HEK293 (cell line): ENCODE measurements at regions not wholly inside any gene's neighbourhood (a gene's known extent, or its start where the extent isn't known, plus 50 kb on each side); places are given as distances from the start of the nearest gene placed in this dataset.

Experiments used
- CTCF ChIA-PET: fragments of 350-600 bp; formaldehyde crosslinking; extraction: SDS; loops from one replicate; lab custom pipeline; 2021; ENCODE audit warnings: antibody characterized with exemption; lab: Yijun Ruan, JAX
- POLR2A ChIA-PET: fragments of 300-600 bp; formaldehyde crosslinking; extraction: SDS; loops from one replicate; lab custom pipeline; 2020; ENCODE audit warnings: antibody characterized with exemption, inconsistent platforms; lab: Yijun Ruan, JAX
- H3K27ac ChIP-seq: fragments of 200-500 bp; sonication (Bioruptor generic); 2 replicates; pipeline ENCODE4 v1.5.1; 2014; ENCODE audit warnings: low read depth, low read length, control low read depth, inconsistent platforms; ENCODE audit errors: extremely low read depth
- H3K36me3 ChIP-seq, 2 experiments: fragments of 200-500 bp in 1 of 2; sonication (Bioruptor generic) in 1 of 2; 1 replicate in 1 of 2; 2 replicates in 1 of 2; pipeline ENCODE4 v1.5.1; 2014 to 2017; ENCODE audit warnings: inconsistent platforms in 2 of 2, low read length in 2 of 2; ENCODE audit not compliant: control insufficient read depth in 2 of 2, insufficient read depth in 1 of 2
- H3K4me1 ChIP-seq: fragments of 200-500 bp; sonication (Bioruptor generic); 2 replicates; pipeline ENCODE4 v1.5.1; 2014; ENCODE audit warnings: mild to moderate bottlenecking, low read length, inconsistent platforms; ENCODE audit not compliant: control insufficient read depth, insufficient read depth
- H3K4me3 ChIP-seq: 2 replicates; pipeline ENCODE4 v1.5.1; 2011; ENCODE audit warnings: low read depth, mild to moderate bottlenecking, control low read depth, low read length, moderate library complexity
- H3K9me3 ChIP-seq: fragments of 200-500 bp; sonication (Bioruptor generic); 2 replicates; pipeline ENCODE4 v1.5.1; 2014; ENCODE audit warnings: low read depth, low read length, inconsistent platforms; ENCODE audit not compliant: control insufficient read depth, insufficient read depth
- ATF2 ChIP-seq: fragments of 450-650 bp; formaldehyde crosslinking; IDR thresholded peaks from 2 replicates; pipeline ENCODE4 v1.5.1; 2016; ENCODE audit warnings: missing biosample characterization, missing genetic modification characterization, low read depth
- IKZF3 ChIP-seq: fragments of 450-650 bp; IDR thresholded peaks from 2 replicates; pipeline ENCODE4 v1.5.0; 2018; ENCODE audit warnings: missing biosample characterization, mild to moderate bottlenecking, missing genetic modification characterization, moderate library complexity
- MEIS1 ChIP-seq: sonication (generic); formaldehyde crosslinking; IDR thresholded peaks from 2 replicates; pipeline ENCODE4 v1.8.1; 2022; ENCODE audit warnings: missing genetic modification reagents, mild to moderate bottlenecking, borderline replicate concordance
- SP3 ChIP-seq: fragments of 450-650 bp; formaldehyde crosslinking; IDR thresholded peaks from 2 replicates; pipeline ENCODE4 v1.5.1; 2016; ENCODE audit warnings: missing biosample characterization, missing genetic modification characterization
- SP7 ChIP-seq: fragments of 450-650 bp; formaldehyde crosslinking; IDR thresholded peaks from 2 replicates; pipeline ENCODE4 v1.5.1; 2016; ENCODE audit warnings: missing biosample characterization, missing genetic modification characterization
- WT1 ChIP-seq: fragments of 450-650 bp; formaldehyde crosslinking; IDR thresholded peaks from 2 replicates; pipeline ENCODE4 v1.5.1; 2016; ENCODE audit warnings: missing biosample characterization, missing genetic modification characterization
- ZBTB1 ChIP-seq: fragments of 450-650 bp; formaldehyde crosslinking; IDR thresholded peaks from 2 replicates; pipeline ENCODE4 v1.5.1; 2016; ENCODE audit warnings: missing biosample characterization, missing genetic modification characterization
- ZBTB11 ChIP-seq: fragments of 450-650 bp; formaldehyde crosslinking; conservative IDR thresholded peaks from 2 replicates; pipeline ENCODE4 v1.5.1; 2016; ENCODE audit warnings: low read depth, missing biosample characterization, missing genetic modification characterization
- ZFP41 ChIP-seq: fragments of 450-650 bp; formaldehyde crosslinking; IDR thresholded peaks from 2 replicates; pipeline ENCODE4 v1.5.1; 2016; ENCODE audit warnings: missing biosample characterization, missing genetic modification characterization, borderline replicate concordance
- ZNF10 ChIP-seq: fragments of 450-650 bp; formaldehyde crosslinking; IDR thresholded peaks from 2 replicates; pipeline ENCODE4 v1.5.1; 2017; ENCODE audit warnings: missing biosample characterization, missing genetic modification characterization
- ZNF16 ChIP-seq: fragments of 450-650 bp; formaldehyde crosslinking; IDR thresholded peaks from 2 replicates; pipeline ENCODE4 v1.5.1; 2016; ENCODE audit warnings: low read depth, missing biosample characterization, missing genetic modification characterization
- ZNF266 ChIP-seq: fragments of 450-650 bp; formaldehyde crosslinking; IDR thresholded peaks from 2 replicates; pipeline ENCODE4 v1.5.1; 2016; ENCODE audit warnings: missing biosample characterization, missing genetic modification characterization, low read depth
- ZNF48 ChIP-seq: fragments of 450-650 bp; formaldehyde crosslinking; IDR thresholded peaks from 2 replicates; pipeline ENCODE4 v1.5.1; 2016; ENCODE audit warnings: missing biosample characterization, missing genetic modification characterization
- ZNF596 ChIP-seq: fragments of 450-650 bp; IDR thresholded peaks from 2 replicates; pipeline ENCODE4 v1.5.0; 2018; ENCODE audit warnings: missing biosample characterization, mild to moderate bottlenecking, missing genetic modification characterization, moderate library complexity
- ZNF623 ChIP-seq: fragments of 450-650 bp; formaldehyde crosslinking; IDR thresholded peaks from 2 replicates; pipeline ENCODE4 v1.5.1; 2016; ENCODE audit warnings: missing biosample characterization, missing genetic modification characterization
- ZNF624 ChIP-seq: fragments of 450-650 bp; formaldehyde crosslinking; IDR thresholded peaks from 2 replicates; pipeline ENCODE4 v1.5.1; 2017; ENCODE audit warnings: missing biosample characterization, missing genetic modification characterization
- ZNF664 ChIP-seq: fragments of 450-650 bp; formaldehyde crosslinking; IDR thresholded peaks from 2 replicates; pipeline ENCODE4 v1.5.1; 2016; ENCODE audit warnings: missing biosample characterization, missing genetic modification characterization
- ZNF704 ChIP-seq: fragments of 450-650 bp; formaldehyde crosslinking; IDR thresholded peaks from 2 replicates; pipeline ENCODE4 v1.5.1; 2016; ENCODE audit warnings: missing biosample characterization, missing genetic modification characterization
- TF ChIP-seq, protein P1 (sequence below): fragments of 450-650 bp; formaldehyde crosslinking; IDR thresholded peaks from 2 replicates; pipeline ENCODE4 v1.5.1; 2017; ENCODE audit warnings: missing biosample characterization, missing genetic modification characterization

GRCh38 chr5:23027331-23027730, 174.2 kb upstream of the CDH12 start (continued):
- TF ChIP-seq SP7: no peak
- TF ChIP-seq MEIS1 (CRISPR knock-in tag): no peak
- TF ChIP-seq ZNF704 (tag by site-specific recombination): no peak

- H3K9me3 ChIP-seq: no peaks in the 10 kb centered on the region
- H3K4me3 ChIP-seq: no peak overlapping the region
- CTCF ChIA-PET: no interaction called here
- H3K36me3 ChIP-seq: no peaks in the 10 kb centered on the region
- no peaks in the 10 kb centered on the region for H3K4me1 ChIP-seq
- POLR2A ChIA-PET: no interaction called here
- no peak overlapping the region for H3K27ac ChIP-seq
- TF ChIP-seq ZNF10 (no peak), ZNF596 (tag by site-specific recombination) (no peak), ZNF664 (tag by site-specific recombination) (no peak), ZBTB11 (tag by site-specific recombination) (no peak), ZNF48 (no peak), ZNF624 (no peak), ZFP41 (tag by site-specific recombination) (no peak), IKZF3 (tag by site-specific recombination) (no peak), ZNF266 (tag by site-specific recombination) (no peak)
- TF ChIP-seq, protein P1, sequence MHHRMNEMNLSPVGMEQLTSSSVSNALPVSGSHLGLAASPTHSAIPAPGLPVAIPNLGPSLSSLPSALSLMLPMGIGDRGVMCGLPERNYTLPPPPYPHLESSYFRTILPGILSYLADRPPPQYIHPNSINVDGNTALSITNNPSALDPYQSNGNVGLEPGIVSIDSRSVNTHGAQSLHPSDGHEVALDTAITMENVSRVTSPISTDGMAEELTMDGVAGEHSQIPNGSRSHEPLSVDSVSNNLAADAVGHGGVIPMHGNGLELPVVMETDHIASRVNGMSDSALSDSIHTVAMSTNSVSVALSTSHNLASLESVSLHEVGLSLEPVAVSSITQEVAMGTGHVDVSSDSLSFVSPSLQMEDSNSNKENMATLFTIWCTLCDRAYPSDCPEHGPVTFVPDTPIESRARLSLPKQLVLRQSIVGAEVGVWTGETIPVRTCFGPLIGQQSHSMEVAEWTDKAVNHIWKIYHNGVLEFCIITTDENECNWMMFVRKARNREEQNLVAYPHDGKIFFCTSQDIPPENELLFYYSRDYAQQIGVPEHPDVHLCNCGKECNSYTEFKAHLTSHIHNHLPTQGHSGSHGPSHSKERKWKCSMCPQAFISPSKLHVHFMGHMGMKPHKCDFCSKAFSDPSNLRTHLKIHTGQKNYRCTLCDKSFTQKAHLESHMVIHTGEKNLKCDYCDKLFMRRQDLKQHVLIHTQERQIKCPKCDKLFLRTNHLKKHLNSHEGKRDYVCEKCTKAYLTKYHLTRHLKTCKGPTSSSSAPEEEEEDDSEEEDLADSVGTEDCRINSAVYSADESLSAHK: no peak
These were observed 173.4 kb upstream of the CDH12 start for GRCh38 chr5:23026252-23027170.

- H3K36me3 ChIP-seq: no peaks in the 10 kb centered on the region
- ChIA-PET CTCF (no interaction called here), POLR2A (no interaction called here)
- no peaks in the 10 kb centered on the region for H3K4me1 ChIP-seq
- TF ChIP-seq ATF2 (tag by site-specific recombination) (0 out of 2 replicates have a peak, but pooled peaks have one; percentile 39), ZNF16 (tag by site-specific recombination) (no peak), SP3 (tag by site-specific recombination) (no peak), ZNF623 (tag by site-specific recombination) (no peak), WT1 (tag by site-specific recombination) (no peak), ZBTB1 (tag by site-specific recombination) (no peak)
- H3K4me3 ChIP-seq: no peak overlapping the region
- no peaks in the 10 kb centered on the region for H3K9me3 ChIP-seq
- no peak overlapping the region for H3K27ac ChIP-seq
These were observed 172.6 kb upstream of the CDH12 start for GRCh38 chr5:23025629-23026233.
